ENCODE measurements at regions not wholly inside any gene's neighbourhood (a gene's known extent, or its start where the extent isn't known, plus 50 kb on each side); places are given as distances from the start of the nearest gene placed in this dataset.

GRCh38 chr1:88265606-88266005, 418.5 kb upstream of the PKN2 start:
- Histone ChIP-seq H2AFZ (ENCODE audit: low read length) (no peak overlapping the region), H3K36me3 (ENCODE audit: control insufficient read depth, insufficient read depth, low read length) (no peaks in the 10 kb centered on the region), H3K27ac (ENCODE audit: insufficient read depth, low read length) (no peak overlapping the region), H3K79me2 (ENCODE audit: control insufficient read depth, insufficient read depth, low read length) (no peaks in the 10 kb centered on the region), H3K4me2 (ENCODE audit: extremely low read depth, insufficient read depth, low read length) (no peak overlapping the region), H3K4me3 (replicated peaks in 1 of 4; ENCODE audit: control extremely low read depth in 1 of 4, insufficient read depth in 1 of 4, low read depth in 3 of 4, low read length in 4 of 4) (no peak overlapping the region), H3K4me1 (ENCODE audit: control insufficient read depth, extremely low read depth, insufficient read depth, low read length) (no peaks in the 10 kb centered on the region), H3K9me3 (ENCODE audit: control insufficient read depth, insufficient read depth, low read depth, low read length) (no peaks in the 10 kb centered on the region), H3K27me3 (ENCODE audit: control insufficient read depth, insufficient read depth, low read length) (no peaks in the 10 kb centered on the region), H4K20me1 (ENCODE audit: control insufficient read depth, extremely low read depth, insufficient read depth, low read length) (no peaks in the 10 kb centered on the region), H3K9ac (ENCODE audit: insufficient read depth, low read length) (no peak overlapping the region)
- no peak for DNase-seq (ENCODE audit: low read depth in 2 of 2)
- TF ChIP-seq EZH2 (IDR thresholded peaks at IDR 0.05; ENCODE audit: low read length, missing control alignments) (no peak), CTCF (conservative IDR thresholded peaks at IDR 0.05 in 1 of 2, IDR thresholded peaks at IDR 0.05 in 1 of 2; ENCODE audit: low read depth in 1 of 2, low read length in 2 of 2) (no peak)

GRCh38 chr1:88266051-88266450, 418.0 kb upstream of the PKN2 start:
- H3K79me2 ChIP-seq (ENCODE audit: control insufficient read depth, insufficient read depth, low read length), result no peaks in the 10 kb centered on the region
- no peaks in the 10 kb centered on the region for H3K9me3 ChIP-seq (ENCODE audit: control insufficient read depth, insufficient read depth, low read depth, low read length)
- no peak for DNase-seq (ENCODE audit: low read depth in 2 of 2)
- H2AFZ ChIP-seq (ENCODE audit: low read length), result no peak overlapping the region
- H3K36me3 ChIP-seq (ENCODE audit: control insufficient read depth, insufficient read depth, low read length), result no peaks in the 10 kb centered on the region
- no peaks in the 10 kb centered on the region for H4K20me1 ChIP-seq (ENCODE audit: control insufficient read depth, extremely low read depth, insufficient read depth, low read length)
- no peaks in the 10 kb centered on the region for H3K4me1 ChIP-seq (ENCODE audit: control insufficient read depth, extremely low read depth, insufficient read depth, low read length)
- TF ChIP-seq EZH2 (IDR thresholded peaks at IDR 0.05; ENCODE audit: low read length, missing control alignments) (no peak), CTCF (conservative IDR thresholded peaks at IDR 0.05 in 1 of 2, IDR thresholded peaks at IDR 0.05 in 1 of 2; ENCODE audit: low read depth in 1 of 2, low read length in 2 of 2) (no peak)
- no peak overlapping the region for H3K9ac ChIP-seq (ENCODE audit: insufficient read depth, low read length)
- H3K4me3 ChIP-seq (replicated peaks in 1 of 4; ENCODE audit: control extremely low read depth in 1 of 4, insufficient read depth in 1 of 4, low read depth in 3 of 4, low read length in 4 of 4), result no peak overlapping the region
- no peaks in the 10 kb centered on the region for H3K27me3 ChIP-seq (ENCODE audit: control insufficient read depth, insufficient read depth, low read length)
- H3K27ac ChIP-seq (ENCODE audit: insufficient read depth, low read length), result no peak overlapping the region
- H3K4me2 ChIP-seq (ENCODE audit: extremely low read depth, insufficient read depth, low read length), result no peak overlapping the region

- H3K27me3 ChIP-seq (ENCODE audit: control insufficient read depth, insufficient read depth, low read length), result no peaks in the 10 kb centered on the region
- DNase-seq (ENCODE audit: low read depth in 2 of 2), result no peak
- no peaks in the 10 kb centered on the region for H3K9me3 ChIP-seq (ENCODE audit: control insufficient read depth, insufficient read depth, low read depth, low read length)
- no peaks in the 10 kb centered on the region for H3K4me1 ChIP-seq (ENCODE audit: control insufficient read depth, extremely low read depth, insufficient read depth, low read length)
- H3K79me2 ChIP-seq (ENCODE audit: control insufficient read depth, insufficient read depth, low read length), result no peaks in the 10 kb centered on the region
- no peaks in the 10 kb centered on the region for H4K20me1 ChIP-seq (ENCODE audit: control insufficient read depth, extremely low read depth, insufficient read depth, low read length)
- no peak overlapping the region for H2AFZ ChIP-seq (ENCODE audit: low read length)
- H3K27ac ChIP-seq (ENCODE audit: insufficient read depth, low read length), result no peak overlapping the region
- H3K4me2 ChIP-seq (ENCODE audit: extremely low read depth, insufficient read depth, low read length), result no peak overlapping the region
- no peak overlapping the region for H3K9ac ChIP-seq (ENCODE audit: insufficient read depth, low read length)
- no peaks in the 10 kb centered on the region for H3K36me3 ChIP-seq (ENCODE audit: control insufficient read depth, insufficient read depth, low read length)
- TF ChIP-seq CTCF (conservative IDR thresholded peaks at IDR 0.05 in 1 of 2, IDR thresholded peaks at IDR 0.05 in 1 of 2; ENCODE audit: low read depth in 1 of 2, low read length in 2 of 2), result no peak
- TF ChIP-seq EZH2 (IDR thresholded peaks at IDR 0.05; ENCODE audit: low read length, missing control alignments), result no peak
- H3K4me3 ChIP-seq (replicated peaks in 1 of 4; ENCODE audit: control extremely low read depth in 1 of 4, insufficient read depth in 1 of 4, low read depth in 3 of 4, low read length in 4 of 4), result no peak overlapping the region
These were observed 411.9 kb upstream of the PKN2 start for GRCh38 chr1:88272216-88272615.

All from fibroblast of lung (primary cell).